ENCODE measurements at regions not wholly inside any gene's neighbourhood (a gene's known extent, or its start where the extent isn't known, plus 50 kb on each side); places are given as distances from the start of the nearest gene placed in this dataset.

- Histone ChIP-seq H3K36me3 (no peaks in the 10 kb centered on the region), H3K4me1 (no peaks in the 10 kb centered on the region), H3K9me3 (no peaks in the 10 kb centered on the region), H3K27ac (no peak overlapping the region), H3K4me3 (replicated peaks in 1 of 3) (no peak overlapping the region), H3K27me3 (no peaks in the 10 kb centered on the region)
- TF ChIP-seq CTCF (IDR thresholded peaks at IDR 0.05) (no peak), POLR2A (IDR thresholded peaks at IDR 0.05) (no peak)
- intact Hi-C loops (cut with DNase I), result no loop called here
- no peak for DNase-seq
- WGBS, 2 donors, result 77 to 82% methylated on average over 4 of the region's 4 CpGs
These were observed 199.5 kb upstream of the PUM3 start for GRCh38 chr9:3043369-3043768.

GRCh38 chr9:3040761-3041160 lies 196.9 kb upstream of the PUM3 start:
- Histone ChIP-seq H3K27ac (no peak overlapping the region), H3K36me3 (no peaks in the 10 kb centered on the region), H3K27me3 (no peaks in the 10 kb centered on the region), H3K4me1 (no peaks in the 10 kb centered on the region), H3K9me3 (no peaks in the 10 kb centered on the region), H3K4me3 (replicated peaks in 1 of 3) (no peak overlapping the region)
- DNase-seq, result no peak
- TF ChIP-seq POLR2A (IDR thresholded peaks at IDR 0.05) (no peak), CTCF (IDR thresholded peaks at IDR 0.05) (no peak)
- intact Hi-C loops (cut with DNase I), result no loop called here
- WGBS, 2 donors, result 81 to 86% methylated on average over 3 of the region's 3 CpGs

GRCh38 chr9:3036333-3036700 lies 192.4 kb upstream of the PUM3 start:
- Histone ChIP-seq H3K9me3 (no peaks in the 10 kb centered on the region), H3K4me1 (no peaks in the 10 kb centered on the region), H3K4me3 (replicated peaks in 1 of 3) (no peak overlapping the region), H3K27me3 (no peaks in the 10 kb centered on the region), H3K27ac (no peak overlapping the region), H3K36me3 (no peaks in the 10 kb centered on the region)
- no peak for TF ChIP-seq CTCF (IDR thresholded peaks at IDR 0.05)
- intact Hi-C loops (cut with DNase I), result no loop called here
- DNase-seq, result no peak
- WGBS, 2 donors, result 56 to 60% methylated on average over 1 of the region's 1 CpG

GRCh38 chr9:3035579-3036332 lies 191.9 kb upstream of the PUM3 start:
- intact Hi-C loops (cut with DNase I), result no loop called here
- no peak for TF ChIP-seq CTCF (IDR thresholded peaks at IDR 0.05)
- no peak for TF ChIP-seq POLR2A (IDR thresholded peaks at IDR 0.05)
- WGBS, 2 donors, result 82 to 86% methylated on average over 8 of the region's 8 CpGs
- Histone ChIP-seq H3K4me1 (no peaks in the 10 kb centered on the region), H3K9me3 (no peaks in the 10 kb centered on the region), H3K4me3 (replicated peaks in 1 of 3) (no peak overlapping the region), H3K27me3 (no peaks in the 10 kb centered on the region), H3K27ac (no peak overlapping the region), H3K36me3 (no peaks in the 10 kb centered on the region)
- DNase-seq, result no peak

- WGBS, 2 donors, result 88 to 89% methylated on average over 4 of the region's 4 CpGs
- no peaks in the 10 kb centered on the region for H3K27me3 ChIP-seq
- no peaks in the 10 kb centered on the region for H3K4me1 ChIP-seq
- H3K36me3 ChIP-seq, result no peaks in the 10 kb centered on the region
- no peak overlapping the region for H3K27ac ChIP-seq
- no peaks in the 10 kb centered on the region for H3K9me3 ChIP-seq
- DNase-seq, result no peak
- intact Hi-C loops (cut with DNase I), result no loop called here
- no peak for TF ChIP-seq POLR2A (IDR thresholded peaks at IDR 0.05)
- TF ChIP-seq CTCF (IDR thresholded peaks at IDR 0.05), result no peak
- H3K4me3 ChIP-seq (replicated peaks in 1 of 3), result no peak overlapping the region
These were observed 189.0 kb upstream of the PUM3 start for GRCh38 chr9:3032898-3033297.
